Fibroblast of lung (primary cell): ENCODE measurements at regions not wholly inside any gene's neighbourhood (a gene's known extent, or its start where the extent isn't known, plus 50 kb on each side); places are given as distances from the start of the nearest gene placed in this dataset.

ENCODE experiments used
- DNase-seq, 2 donors: peaks; one replicate each; pipeline versions ENCODE4 v3.0.0 to v3.0.0-alpha.2; 2010; ENCODE audit warnings: low read depth in 2 of 2
- H2AFZ ChIP-seq: 2 replicates; pipeline ENCODE4 v1.5.1; 2012; ENCODE audit warnings: low read length, control low read depth, inconsistent platforms
- H3K27ac ChIP-seq: 2 replicates; pipeline ENCODE4 v1.5.1; 2011; ENCODE audit warnings: low read length, control low read depth; ENCODE audit not compliant: insufficient read depth
- H3K27me3 ChIP-seq: 2 replicates; pipeline ENCODE4 v1.5.1; 2011; ENCODE audit warnings: mild to moderate bottlenecking, low read length; ENCODE audit not compliant: control insufficient read depth, insufficient read depth
- H3K36me3 ChIP-seq: 2 replicates; pipeline ENCODE4 v1.5.1; 2011; ENCODE audit warnings: low read length; ENCODE audit not compliant: control insufficient read depth, insufficient read depth
- H3K4me1 ChIP-seq: 2 replicates; pipeline ENCODE4 v1.5.1; 2011; ENCODE audit warnings: low read length; ENCODE audit not compliant: control insufficient read depth, insufficient read depth; ENCODE audit errors: extremely low read depth
- H3K4me2 ChIP-seq: 2 replicates; pipeline ENCODE4 v1.5.1; 2011; ENCODE audit warnings: low read length, control low read depth; ENCODE audit not compliant: insufficient read depth; ENCODE audit errors: extremely low read depth
- H3K4me3 ChIP-seq, 4 experiments: fragments of 200-600 bp in 1 of 4; sonication (generic) in 1 of 4; replicated peaks in 1 of 4; 2 replicates each; pipeline ENCODE4 v1.5.1; 2011 to 2016; ENCODE audit warnings: low read length in 4 of 4, low read depth in 3 of 4, mild to moderate bottlenecking in 3 of 4, control low read depth in 2 of 4, inconsistent platforms in 1 of 4, mixed read lengths in 1 of 4; ENCODE audit not compliant: insufficient read depth in 1 of 4; ENCODE audit errors: control extremely low read depth in 1 of 4
- H3K79me2 ChIP-seq: 2 replicates; pipeline ENCODE4 v1.5.1; 2012; ENCODE audit warnings: mild to moderate bottlenecking, low read length, inconsistent platforms; ENCODE audit not compliant: control insufficient read depth, insufficient read depth
- H3K9ac ChIP-seq: 2 replicates; pipeline ENCODE4 v1.5.1; 2011; ENCODE audit warnings: mild to moderate bottlenecking, low read length, control low read depth; ENCODE audit not compliant: insufficient read depth
- H3K9me3 ChIP-seq: 2 replicates; pipeline ENCODE4 v1.5.1; 2012; ENCODE audit warnings: low read depth, low read length; ENCODE audit not compliant: control insufficient read depth, insufficient read depth
- H4K20me1 ChIP-seq: 2 replicates; pipeline ENCODE4 v1.5.1; 2011; ENCODE audit warnings: low read length; ENCODE audit not compliant: control insufficient read depth, insufficient read depth; ENCODE audit errors: extremely low read depth
- EZH2 ChIP-seq: IDR thresholded peaks from 2 replicates; pipeline ENCODE4 v1.5.1; 2012; ENCODE audit warnings: low read length, control low read depth, mild to moderate bottlenecking; ENCODE audit errors: missing control alignments
- TF ChIP-seq, protein P1 (sequence below), 2 donors: IDR thresholded peaks in 1 of 2; conservative IDR thresholded peaks in 1 of 2; 1 replicate in 1 of 2; 2 replicates in 1 of 2; pipeline ENCODE4 v1.5.1; 2011 to 2012; ENCODE audit warnings: low read length in 2 of 2, control low read depth in 1 of 2, inconsistent platforms in 1 of 2, low read depth in 1 of 2, mild to moderate bottlenecking in 1 of 2

DNA sequence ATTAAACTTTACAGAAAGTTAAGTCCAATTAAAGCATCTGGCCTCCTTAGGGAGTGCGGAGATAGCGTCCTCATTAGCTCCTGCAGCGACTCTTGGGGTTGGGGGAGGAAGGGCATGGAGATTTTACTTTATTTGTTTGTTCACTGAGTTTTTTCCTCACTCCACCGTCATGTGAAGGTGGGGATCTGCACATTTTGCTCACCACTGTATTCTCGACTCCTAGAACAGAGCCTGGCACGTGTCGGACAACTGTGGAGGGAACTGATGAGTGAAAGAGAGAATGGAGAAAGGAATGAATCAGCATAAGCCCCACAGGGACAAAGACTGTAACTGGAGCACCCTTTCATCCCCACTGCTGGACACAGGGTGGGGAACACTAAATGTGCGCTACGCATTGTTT lies 205.1 kb upstream of the TSHZ3 start:
- no peaks in the 10 kb centered on the region for H3K79me2 ChIP-seq
- no peak overlapping the region for H3K4me2 ChIP-seq
- H3K9ac ChIP-seq: no peak overlapping the region
- no peak overlapping the region for H3K4me3 ChIP-seq
- H4K20me1 ChIP-seq: no peaks in the 10 kb centered on the region
- H3K9me3 ChIP-seq: no peaks in the 10 kb centered on the region
- no peak for TF ChIP-seq EZH2
- TF ChIP-seq, protein P1, sequence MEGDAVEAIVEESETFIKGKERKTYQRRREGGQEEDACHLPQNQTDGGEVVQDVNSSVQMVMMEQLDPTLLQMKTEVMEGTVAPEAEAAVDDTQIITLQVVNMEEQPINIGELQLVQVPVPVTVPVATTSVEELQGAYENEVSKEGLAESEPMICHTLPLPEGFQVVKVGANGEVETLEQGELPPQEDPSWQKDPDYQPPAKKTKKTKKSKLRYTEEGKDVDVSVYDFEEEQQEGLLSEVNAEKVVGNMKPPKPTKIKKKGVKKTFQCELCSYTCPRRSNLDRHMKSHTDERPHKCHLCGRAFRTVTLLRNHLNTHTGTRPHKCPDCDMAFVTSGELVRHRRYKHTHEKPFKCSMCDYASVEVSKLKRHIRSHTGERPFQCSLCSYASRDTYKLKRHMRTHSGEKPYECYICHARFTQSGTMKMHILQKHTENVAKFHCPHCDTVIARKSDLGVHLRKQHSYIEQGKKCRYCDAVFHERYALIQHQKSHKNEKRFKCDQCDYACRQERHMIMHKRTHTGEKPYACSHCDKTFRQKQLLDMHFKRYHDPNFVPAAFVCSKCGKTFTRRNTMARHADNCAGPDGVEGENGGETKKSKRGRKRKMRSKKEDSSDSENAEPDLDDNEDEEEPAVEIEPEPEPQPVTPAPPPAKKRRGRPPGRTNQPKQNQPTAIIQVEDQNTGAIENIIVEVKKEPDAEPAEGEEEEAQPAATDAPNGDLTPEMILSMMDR (conservative IDR thresholded peaks at IDR 0.05 in 1 of 2, IDR thresholded peaks at IDR 0.05 in 1 of 2; ENCODE audit: low read depth in 1 of 2, low read length in 2 of 2): no peak
- H3K27ac ChIP-seq: no peak overlapping the region
- H3K27me3 ChIP-seq: peaks cover 2% of the 10 kb centered on the region
- H3K4me1 ChIP-seq: no peaks in the 10 kb centered on the region
- H3K36me3 ChIP-seq: no peaks in the 10 kb centered on the region
- no peak for DNase-seq
- H2AFZ ChIP-seq: no peak overlapping the region

DNA sequence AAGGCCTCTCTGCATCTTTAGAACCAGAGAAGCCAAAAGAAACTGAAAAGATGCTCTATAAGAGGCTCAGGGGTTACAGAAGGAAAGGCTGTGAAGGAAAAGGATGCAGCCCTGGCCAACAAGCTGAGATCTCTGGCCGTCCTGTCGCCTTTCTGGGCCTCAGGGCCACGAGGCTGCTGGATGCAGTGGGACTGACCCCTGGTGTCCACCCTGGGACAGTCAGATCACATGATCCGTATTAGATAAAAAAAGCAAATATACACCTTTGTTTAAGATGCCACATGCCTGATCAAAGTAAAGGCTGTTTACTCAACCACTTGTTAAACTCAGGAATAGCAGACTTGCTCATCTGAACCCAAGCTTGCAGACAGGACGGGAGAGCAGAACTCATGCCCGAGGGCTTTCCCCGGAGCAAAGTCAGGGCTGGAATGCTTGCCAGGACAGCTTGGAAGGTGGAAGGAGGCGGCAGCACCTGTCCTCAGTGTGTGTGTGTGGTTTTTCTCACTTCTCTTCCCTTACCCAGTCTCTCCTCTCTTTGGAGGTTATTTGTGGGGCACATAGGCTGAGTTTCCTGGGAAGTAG lies 206.5 kb upstream of the TSHZ3 start:
- H3K9ac ChIP-seq: no peak overlapping the region
- no peak for DNase-seq

DNA sequence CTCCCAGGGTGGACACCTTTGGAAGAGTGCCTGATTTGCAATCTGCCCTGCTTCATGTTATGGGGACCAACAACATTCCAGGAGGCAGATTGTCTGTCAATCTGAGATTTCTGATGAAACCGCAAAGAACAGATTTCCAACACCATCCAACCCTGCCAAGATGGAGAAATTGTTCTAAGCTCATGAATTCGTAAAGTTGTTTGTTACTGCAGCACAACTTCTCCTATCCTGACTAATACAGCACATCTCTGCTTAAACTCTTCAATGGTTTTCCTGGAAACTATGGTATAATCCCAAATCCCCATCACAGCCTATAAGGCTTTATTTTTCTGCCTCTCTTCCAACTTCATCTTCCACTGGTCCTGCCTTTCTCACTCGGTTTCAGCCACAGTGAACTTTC lies 210.3 kb upstream of the TSHZ3 start:
- Histone ChIP-seq H2AFZ (no peak overlapping the region), H4K20me1 (no peaks in the 10 kb centered on the region), H3K27me3 (no peaks in the 10 kb centered on the region), H3K4me2 (no peak overlapping the region), H3K79me2 (no peaks in the 10 kb centered on the region), H3K4me3 (no peak overlapping the region), H3K27ac (no peak overlapping the region), H3K36me3 (no peaks in the 10 kb centered on the region), H3K4me1 (no peaks in the 10 kb centered on the region), H3K9ac (no peak overlapping the region), H3K9me3 (no peaks in the 10 kb centered on the region)
- TF ChIP-seq, protein P1 (conservative IDR thresholded peaks at IDR 0.05 in 1 of 2, IDR thresholded peaks at IDR 0.05 in 1 of 2; ENCODE audit: low read depth in 1 of 2, low read length in 2 of 2): no peak
- TF ChIP-seq EZH2: no peak
- DNase-seq: no peak

More for the DNA sequence above, 206.5 kb upstream of the TSHZ3 start:
- no peaks in the 10 kb centered on the region for H3K9me3 ChIP-seq
- H3K79me2 ChIP-seq: no peaks in the 10 kb centered on the region
- H3K36me3 ChIP-seq: no peaks in the 10 kb centered on the region
- no peak overlapping the region for H2AFZ ChIP-seq
- no peak for TF ChIP-seq EZH2
- TF ChIP-seq, protein P1 (conservative IDR thresholded peaks at IDR 0.05 in 1 of 2, IDR thresholded peaks at IDR 0.05 in 1 of 2; ENCODE audit: low read depth in 1 of 2, low read length in 2 of 2): no peak
- H4K20me1 ChIP-seq: no peaks in the 10 kb centered on the region
- H3K4me3 ChIP-seq: no peak overlapping the region
- H3K4me1 ChIP-seq: no peaks in the 10 kb centered on the region
- H3K27me3 ChIP-seq: no peaks in the 10 kb centered on the region
- no peak overlapping the region for H3K27ac ChIP-seq
- H3K4me2 ChIP-seq: no peak overlapping the region
